T follicular helper cell (primary cell): ENCODE measurements at regions not wholly inside any gene's neighbourhood (a gene's known extent, or its start where the extent isn't known, plus 50 kb on each side); places are given as distances from the start of the nearest gene placed in this dataset.

Experiments used
- DNase-seq: peaks from one replicate; pipeline ENCODE4 v3.0.0-alpha.2; 2020; ENCODE audit warnings: low read depth

GRCh38 chr13:59450229-59450628, 713.5 kb downstream of the DIAPH3 start:
- no peak for DNase-seq

GRCh38 chr13:59451236-59451635, 712.5 kb downstream of the DIAPH3 start:
- DNase-seq, result no peak

GRCh38 chr13:59452189-59452890, 711.4 kb downstream of the DIAPH3 start:
- no peak for DNase-seq

GRCh38 chr13:59458908-59459579, 704.7 kb downstream of the DIAPH3 start:
- DNase-seq, result no peak

DNA sequence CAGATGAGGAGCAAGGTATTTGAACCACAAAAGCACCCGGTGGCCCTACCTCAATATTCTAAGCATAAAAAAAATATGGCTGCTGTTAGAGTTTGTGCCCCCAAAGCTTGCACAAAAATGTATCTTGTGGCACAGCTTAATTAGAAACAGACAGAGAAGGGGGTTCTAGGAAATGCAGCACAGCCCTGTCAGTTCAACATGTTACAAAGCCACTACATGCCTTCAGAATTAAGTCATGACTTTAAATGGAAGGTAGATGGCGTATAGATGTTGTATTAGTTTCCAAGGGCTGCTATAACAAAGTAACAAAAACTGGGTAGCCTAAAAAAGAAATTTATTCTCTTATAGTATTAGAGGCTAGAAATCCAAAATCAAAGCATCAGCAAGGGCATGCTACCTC, 703.8 kb downstream of the DIAPH3 start:
- no peak for DNase-seq

DNA sequence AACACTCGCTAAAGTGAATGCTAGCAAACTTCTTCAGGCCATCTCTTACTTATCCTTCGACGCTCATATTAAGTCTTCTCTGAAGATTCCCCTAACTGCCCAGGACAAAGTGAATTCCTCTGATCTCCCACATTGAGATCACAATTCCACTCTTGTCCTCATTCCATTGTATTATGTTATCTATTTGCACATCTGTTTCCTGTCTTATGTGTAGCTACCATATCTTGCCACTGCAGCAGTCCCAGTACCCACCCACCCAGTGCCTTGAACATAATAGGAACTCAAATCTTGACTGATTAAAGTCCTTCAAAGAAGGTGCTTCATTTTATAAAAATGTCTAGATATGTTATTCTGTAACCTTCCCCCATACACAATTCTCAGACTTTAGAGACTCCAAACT, 702.3 kb downstream of the DIAPH3 start:
- no peak for DNase-seq

DNA sequence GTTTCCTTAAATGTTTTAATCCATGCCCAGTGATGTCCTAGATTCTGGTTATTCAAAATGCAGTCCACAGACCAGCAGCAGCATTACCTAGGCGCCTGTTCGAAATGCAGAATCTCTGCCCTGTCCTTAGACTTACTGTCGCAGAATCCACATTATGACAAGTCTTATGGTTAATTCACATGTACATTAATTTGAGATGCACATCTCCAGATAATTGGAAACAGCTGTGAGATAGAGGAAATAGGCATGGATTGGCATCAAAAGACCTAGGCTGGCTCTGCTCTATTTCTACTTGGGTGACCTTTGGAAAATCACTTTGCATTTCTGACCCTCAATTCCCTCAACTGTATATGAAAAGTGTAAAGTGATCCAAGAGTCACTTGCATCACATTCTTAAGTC, 700.7 kb downstream of the DIAPH3 start:
- DNase-seq, result no peak

DNA sequence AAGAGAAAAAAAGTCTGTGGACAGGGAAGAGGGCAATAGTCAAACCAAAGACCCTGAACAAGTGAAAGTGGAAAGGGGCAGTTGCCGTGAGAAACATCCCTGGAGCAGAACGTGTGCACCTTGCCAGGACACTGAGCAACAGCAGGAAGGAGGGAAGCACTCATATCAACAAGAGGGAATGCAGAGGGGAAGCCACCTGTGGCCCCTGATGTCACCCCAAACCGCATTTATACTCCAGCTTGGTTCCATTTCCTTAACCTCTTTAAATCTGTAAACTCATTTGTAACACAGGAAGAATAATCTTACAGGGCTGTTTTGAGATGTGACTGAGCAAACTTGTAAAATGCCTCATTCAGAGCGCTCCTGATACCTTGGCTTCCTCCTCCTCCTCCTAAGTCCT, 698.8 kb downstream of the DIAPH3 start:
- DNase-seq, result no peak

GRCh38 chr13:59468396-59468795, 695.3 kb downstream of the DIAPH3 start:
- DNase-seq, result no peak

DNA sequence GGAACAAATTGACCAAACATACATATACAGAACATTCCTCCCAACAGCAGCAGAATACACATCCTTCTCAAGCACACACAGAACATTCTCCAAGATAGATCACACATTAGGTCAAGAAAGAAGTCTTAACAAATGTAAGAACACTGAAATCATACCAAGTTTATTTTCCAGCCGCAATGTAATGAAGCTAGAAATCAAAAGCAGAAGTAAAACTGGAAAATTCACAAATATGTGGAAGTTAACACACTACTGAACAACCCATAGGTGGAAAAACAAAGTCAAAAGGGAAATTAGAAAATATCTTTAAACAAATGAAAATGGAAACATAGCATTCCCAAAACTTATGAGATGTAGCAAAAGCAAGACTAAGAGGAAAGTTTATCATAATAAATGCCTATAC, 692.6 kb downstream of the DIAPH3 start:
- DNase-seq, result no peak

GRCh38 chr13:59472134-59472533, 691.6 kb downstream of the DIAPH3 start:
- DNase-seq, result no peak

GRCh38 chr13:59474696-59475095, 689.0 kb downstream of the DIAPH3 start:
- no peak for DNase-seq

DNA sequence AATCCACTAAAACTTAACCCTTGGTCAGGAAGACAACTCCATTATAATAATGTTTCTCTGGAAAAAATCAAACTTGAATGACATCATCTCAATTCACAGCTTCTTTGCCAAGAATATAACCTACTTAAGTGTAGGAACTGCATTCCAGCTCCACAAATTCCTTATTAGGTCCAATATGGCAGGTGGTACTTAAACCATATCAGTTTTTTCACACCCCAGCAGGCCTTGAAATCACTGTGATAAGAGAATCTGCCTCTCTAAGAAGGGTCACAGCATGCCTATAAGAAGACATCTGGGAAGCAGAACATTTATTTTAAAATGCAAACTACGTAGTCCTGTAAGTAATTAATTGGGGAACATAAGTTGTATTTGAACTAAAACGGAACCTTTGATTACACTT, 687.8 kb downstream of the DIAPH3 start:
- no peak for DNase-seq

- no peak for DNase-seq
These were observed 687.4 kb downstream of the DIAPH3 start for GRCh38 chr13:59476366-59476765.

DNA sequence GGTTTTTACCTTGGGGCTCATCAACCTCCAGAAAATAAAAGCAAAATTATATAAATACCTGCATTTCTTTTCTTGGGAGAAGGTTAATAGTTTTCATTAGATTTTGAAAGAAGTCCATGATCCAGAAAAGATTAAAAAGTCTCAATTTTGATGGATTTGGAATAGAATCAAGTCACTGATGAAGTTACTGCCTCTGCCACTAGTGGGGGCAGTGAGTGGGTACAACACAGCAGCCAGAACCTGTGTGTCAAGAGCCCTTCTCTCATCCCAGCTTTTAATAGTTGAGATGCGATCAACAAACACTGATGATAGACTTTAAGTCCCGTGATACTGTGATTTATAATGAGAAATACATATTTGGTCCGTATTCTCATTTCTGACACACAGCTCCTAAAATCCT, 686.7 kb downstream of the DIAPH3 start:
- no peak for DNase-seq

- no peak for DNase-seq
These were observed 684.8 kb downstream of the DIAPH3 start for GRCh38 chr13:59478908-59479307.

- no peak for DNase-seq
These were observed 684.1 kb downstream of the DIAPH3 start for GRCh38 chr13:59479629-59480028.

DNA sequence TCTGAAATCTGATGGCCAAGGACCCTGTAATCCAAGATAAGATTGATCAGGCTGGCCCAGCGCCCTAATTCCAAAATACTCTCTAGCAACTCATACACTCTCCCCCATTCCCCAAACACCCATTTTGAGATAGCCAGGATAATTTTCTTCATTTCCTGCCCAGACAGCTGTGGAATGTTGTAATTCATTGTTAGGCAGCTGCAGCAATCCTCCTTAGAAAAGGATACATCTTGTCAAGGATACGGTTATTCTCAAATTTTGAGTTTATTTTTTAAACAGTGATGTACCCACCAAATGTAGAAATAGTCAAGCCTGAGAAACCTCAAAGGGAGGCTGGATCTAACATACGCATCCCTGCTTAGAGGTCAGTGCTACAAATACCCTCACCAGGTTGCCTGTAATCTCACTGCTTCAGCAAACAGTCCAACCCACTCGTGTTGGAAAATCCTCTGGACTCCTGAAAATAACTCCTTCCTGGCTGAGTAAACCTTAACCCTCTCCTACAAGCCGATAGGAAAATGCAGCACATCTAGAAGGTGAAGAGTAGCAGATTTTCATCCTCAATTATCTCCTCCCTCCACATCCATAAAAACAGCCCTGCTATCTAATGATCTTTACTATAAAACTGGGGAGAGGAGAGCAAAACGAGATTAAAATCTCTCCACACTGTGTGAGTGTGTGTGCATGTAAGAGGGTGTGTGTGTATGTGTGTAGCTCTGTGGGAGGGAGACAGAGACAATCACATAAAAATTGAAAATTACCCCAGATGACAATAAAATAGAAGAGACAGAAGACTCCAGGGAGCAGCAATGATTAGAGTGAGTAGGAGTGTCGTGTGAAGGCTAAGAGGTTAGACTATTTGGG, 683.1 kb downstream of the DIAPH3 start:
- no peak for DNase-seq

GRCh38 chr13:59483501-59484145, 680.1 kb downstream of the DIAPH3 start:
- no peak for DNase-seq

DNA sequence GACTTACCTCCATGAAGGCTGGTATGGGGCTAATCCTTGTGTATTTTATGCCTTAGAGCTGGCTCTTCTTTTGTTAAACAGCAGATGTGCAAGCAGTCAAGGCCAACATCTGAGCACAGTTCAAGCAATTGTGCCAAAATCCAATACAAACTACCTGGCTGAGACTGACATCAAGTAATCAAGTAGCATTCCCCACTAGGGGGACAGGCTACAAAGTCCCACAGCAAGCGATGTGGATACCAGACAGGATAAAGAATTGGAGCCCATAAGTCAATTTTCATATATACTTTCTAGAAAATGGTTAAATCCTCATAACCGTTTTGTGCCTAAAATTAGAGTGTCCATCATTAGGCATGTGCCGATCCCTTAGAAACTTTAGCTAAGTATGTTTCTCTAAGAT, 675.8 kb downstream of the DIAPH3 start:
- no peak for DNase-seq

- no peak for DNase-seq
These were observed 675.3 kb downstream of the DIAPH3 start for GRCh38 chr13:59488436-59488835.

DNA sequence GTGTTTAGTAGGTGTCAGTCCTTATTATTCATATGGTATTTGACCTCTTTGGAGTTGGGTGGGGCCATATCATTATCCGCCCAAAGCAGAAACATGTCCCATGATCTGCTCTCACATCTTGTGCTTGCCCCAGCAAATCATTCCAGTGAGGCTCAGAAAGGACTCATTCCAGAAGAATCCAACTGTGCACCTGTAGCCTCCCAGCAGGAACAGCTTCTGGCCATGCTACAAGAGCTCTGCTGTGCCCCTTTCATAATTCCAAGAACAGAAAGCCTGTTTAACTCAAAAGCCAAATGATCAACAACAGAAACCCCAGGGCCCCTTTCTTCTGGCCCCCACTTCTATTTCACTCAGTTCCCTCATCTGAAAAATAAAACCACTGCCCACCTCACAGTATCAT, 673.1 kb downstream of the DIAPH3 start:
- no peak for DNase-seq
